Epithelial cell of esophagus (primary cell): ENCODE measurements at regions not wholly inside any gene's neighbourhood (a gene's known extent, or its start where the extent isn't known, plus 50 kb on each side); places are given as distances from the start of the nearest gene placed in this dataset.

Experiments used
- DNase-seq: peaks from one replicate; pipeline ENCODE4 v3.0.0; 2010; ENCODE audit warnings: low read depth
- H3K4me3 ChIP-seq: 2 replicates; pipeline ENCODE4 v1.5.1; 2011; ENCODE audit warnings: mild to moderate bottlenecking, low read length, control low read depth
- CTCF ChIP-seq: IDR thresholded peaks from 2 replicates; pipeline ENCODE4 v1.5.1; 2011; ENCODE audit warnings: low read depth, mild to moderate bottlenecking, low read length, control low read depth, inconsistent platforms; ENCODE audit not compliant: insufficient read depth; ENCODE audit errors: missing control alignments

GRCh38 chr1:55364216-55364615 is 149.1 kb upstream of the USP24 start:
- H3K4me3 ChIP-seq, result no peak overlapping the region
- no peak for TF ChIP-seq CTCF
- DNase-seq, result no peak

GRCh38 chr1:55363268-55363667 is 148.1 kb upstream of the USP24 start:
- DNase-seq, result no peak
- no peak for TF ChIP-seq CTCF
- no peak overlapping the region for H3K4me3 ChIP-seq

- DNase-seq, result peak; percentile 38
- no peak for TF ChIP-seq CTCF
- H3K4me3 ChIP-seq, result no peak overlapping the region
These were observed 147.4 kb upstream of the USP24 start for GRCh38 chr1:55362558-55362957.

GRCh38 chr1:55359611-55360010 is 144.4 kb upstream of the USP24 start:
- no peak overlapping the region for H3K4me3 ChIP-seq
- no peak for DNase-seq
- TF ChIP-seq CTCF, result no peak

- TF ChIP-seq CTCF, result no peak
- no peak overlapping the region for H3K4me3 ChIP-seq
- no peak for DNase-seq
These were observed 143.4 kb upstream of the USP24 start for GRCh38 chr1:55358581-55358980.

GRCh38 chr1:55355549-55355948 is 140.4 kb upstream of the USP24 start:
- no peak overlapping the region for H3K4me3 ChIP-seq
- TF ChIP-seq CTCF, result no peak
- no peak for DNase-seq

- peak; percentile 80 for DNase-seq
- no peak for TF ChIP-seq CTCF
- H3K4me3 ChIP-seq, result no peak overlapping the region
These were observed 138.8 kb upstream of the USP24 start for GRCh38 chr1:55353707-55354620.
